CMK (cell line): ENCODE measurements at regions not wholly inside any gene's neighbourhood (a gene's known extent, or its start where the extent isn't known, plus 50 kb on each side); places are given as distances from the start of the nearest gene placed in this dataset.
"Not testable (repeated sequence)": the region's sequence is repeated elsewhere in the genome, so short reads cannot be mapped to it uniquely, and the experiment has no call there.

Experiments used
- DNase-seq: peaks from one replicate; pipeline ENCODE4 v3.0.0-alpha.2; 2010; ENCODE audit warnings: low read depth

DNA sequence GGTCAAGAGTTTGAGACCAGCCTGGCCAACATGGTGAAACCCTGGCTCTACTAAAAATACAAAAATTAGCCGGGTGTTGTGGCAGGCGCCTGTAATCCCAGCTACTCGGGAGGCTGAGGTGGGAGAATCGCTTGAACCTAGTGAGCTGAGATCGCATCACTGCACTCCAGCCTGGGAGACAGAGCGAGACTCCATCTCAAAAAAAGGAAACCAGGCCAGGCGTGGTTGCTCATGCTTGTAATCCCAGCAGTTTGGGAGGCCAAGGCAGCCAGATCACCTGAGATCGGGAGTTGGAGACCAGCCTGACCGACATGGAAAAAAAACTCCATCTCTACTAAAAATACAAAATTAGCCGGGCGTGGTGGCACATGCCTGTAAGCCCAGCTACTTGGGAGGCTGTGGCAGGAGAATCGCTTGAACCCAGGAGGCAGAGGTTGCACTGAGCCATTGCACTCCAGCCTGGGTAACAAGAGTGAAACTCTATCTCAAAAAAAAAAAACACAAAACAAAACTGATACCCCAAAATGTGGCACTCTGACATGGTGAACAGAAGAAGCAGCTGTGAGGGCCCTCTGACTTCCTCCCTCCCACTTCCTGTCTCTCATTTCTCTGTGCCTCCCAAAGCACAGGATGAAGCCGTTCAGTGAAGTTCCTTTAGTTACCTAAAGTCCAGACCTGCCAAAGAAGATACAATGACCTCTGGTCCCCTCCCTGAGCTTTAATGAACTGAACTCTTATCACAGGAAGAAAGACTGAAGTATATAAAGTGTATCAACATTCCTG, 93.2 kb upstream of the GRIN2A start:
- not testable (repeated sequence) for DNase-seq

DNA sequence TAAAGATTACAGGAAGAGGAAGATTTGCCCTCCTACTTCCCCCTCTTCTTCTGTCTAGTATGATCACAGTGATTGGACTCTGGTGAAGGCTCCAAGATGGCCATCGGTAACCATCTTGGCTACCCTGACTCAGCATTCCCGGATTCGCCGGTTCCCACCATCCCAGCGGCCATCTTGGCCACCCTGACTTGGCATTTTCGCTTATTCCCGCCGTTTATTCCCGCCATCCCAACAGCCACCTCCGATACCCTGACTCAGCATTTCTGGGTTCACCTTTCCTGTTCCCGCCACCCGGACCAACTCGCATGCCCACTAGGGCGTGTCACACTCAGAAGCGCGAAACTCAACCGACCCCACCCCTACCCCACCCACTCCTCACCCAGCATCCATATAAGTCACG, 95.4 kb upstream of the GRIN2A start:
- no peak for DNase-seq

DNA sequence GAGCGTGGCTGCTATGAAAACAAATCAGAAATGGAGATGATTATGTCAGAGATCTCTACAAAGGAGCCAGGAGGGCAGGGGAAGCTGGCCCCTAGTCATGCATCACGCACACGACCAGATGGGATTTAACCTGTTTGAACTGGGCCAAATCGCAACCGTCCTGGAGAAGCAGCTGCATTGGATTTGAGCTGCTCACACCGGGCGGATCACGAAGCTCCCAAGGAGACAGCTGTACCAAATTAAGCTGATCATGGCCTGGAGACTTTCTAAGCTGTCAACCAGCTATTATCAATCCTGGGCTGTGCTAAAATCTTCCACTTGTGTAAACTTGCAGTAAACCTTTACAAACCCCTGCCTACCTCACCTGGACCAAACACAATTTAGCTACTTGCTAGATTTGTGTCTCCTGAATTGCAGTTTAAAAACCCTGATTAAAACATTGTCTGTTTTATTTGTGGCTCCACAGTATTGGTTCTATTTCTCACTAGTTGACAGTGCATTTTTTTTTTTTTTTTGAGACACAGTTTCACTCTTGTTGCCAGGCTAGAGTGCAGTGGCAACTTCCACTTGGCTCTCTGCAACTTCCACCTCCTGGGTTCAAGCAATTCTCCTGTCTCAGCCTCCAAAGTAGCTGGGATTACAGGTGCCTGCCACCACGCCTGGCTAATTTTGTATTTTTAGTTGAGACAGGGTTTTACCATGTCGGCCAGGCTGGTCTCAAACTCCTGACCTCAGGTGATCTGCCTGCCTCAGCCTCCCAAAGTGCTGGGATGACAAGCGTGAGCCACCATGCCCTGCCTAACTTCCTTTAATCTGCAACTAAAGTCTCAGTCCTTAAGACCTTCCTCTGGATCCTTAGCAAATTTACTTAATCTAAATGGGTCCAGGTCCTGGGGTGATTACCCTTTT, 98.3 kb upstream of the GRIN2A start:
- no peak for DNase-seq

DNA sequence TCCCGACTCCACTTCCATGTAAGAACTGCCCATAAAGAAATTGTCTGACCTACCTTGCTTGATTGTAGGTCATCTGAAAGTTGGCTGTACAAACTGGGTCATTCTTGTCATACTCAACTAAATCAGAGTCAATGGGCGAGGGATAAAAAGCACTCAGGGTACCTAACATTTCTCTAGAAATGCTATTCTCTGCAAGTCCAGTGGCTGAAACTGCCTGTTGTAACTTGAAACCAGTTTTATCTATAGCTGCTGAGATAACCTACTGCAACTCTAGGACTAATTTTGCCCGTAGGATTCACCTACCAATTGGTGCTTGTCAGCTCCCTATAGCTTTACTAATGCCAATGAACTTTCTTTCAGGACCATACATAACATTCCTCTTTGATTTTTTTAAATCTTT, 100.1 kb upstream of the GRIN2A start:
- DNase-seq = no peak

DNA sequence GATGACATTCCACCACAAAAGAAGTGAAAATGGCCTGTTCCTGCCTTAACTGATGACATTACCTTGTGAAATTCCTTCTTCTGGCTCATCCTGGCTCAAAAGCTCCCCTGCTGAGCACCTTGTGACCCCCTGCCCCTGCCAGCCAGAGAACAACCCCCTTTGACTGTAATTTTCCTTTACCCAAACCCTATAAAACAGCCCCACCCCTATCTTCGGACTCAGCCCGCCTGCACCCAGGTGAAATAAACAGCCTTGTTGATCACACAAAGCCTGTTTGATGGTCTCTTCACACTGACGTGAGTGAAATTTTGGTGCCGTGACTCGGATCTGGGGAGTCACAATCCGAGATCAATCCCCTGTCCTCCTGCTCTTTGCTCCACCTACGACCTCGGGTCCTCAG, 101.0 kb upstream of the GRIN2A start:
- not testable (repeated sequence) for DNase-seq

DNA sequence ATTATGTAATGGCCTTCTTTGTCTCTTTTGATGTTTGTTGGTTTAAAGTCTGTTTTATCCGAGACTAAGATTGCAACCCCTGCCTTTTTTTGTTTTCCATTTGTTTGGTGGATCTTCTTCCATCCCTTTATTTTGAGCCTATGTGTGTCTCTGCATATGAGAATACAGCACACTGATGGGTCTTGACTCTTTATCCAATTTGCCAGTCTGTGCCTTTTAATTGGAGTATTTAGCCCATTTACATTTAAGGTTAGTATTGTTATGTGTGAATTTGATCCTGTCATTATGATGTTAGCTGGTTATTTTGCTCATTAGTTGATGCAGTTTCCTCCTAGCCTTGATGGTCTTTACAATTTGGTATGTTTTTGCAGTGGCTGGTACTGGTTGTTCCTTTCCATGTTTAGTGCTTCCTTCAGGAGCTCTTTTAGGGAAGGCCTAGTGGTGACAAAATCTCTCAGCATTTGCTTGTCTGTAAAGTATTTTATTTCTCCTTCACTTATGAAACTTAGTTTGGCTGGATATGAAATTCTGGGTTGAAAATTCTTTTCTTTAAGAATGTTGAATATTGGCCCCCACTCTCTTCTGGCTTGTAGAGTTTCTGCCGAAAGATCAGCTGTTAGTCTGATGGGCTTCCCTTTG, 95.3 kb upstream of the ATF7IP2 start:
- not testable (repeated sequence) for DNase-seq

DNA sequence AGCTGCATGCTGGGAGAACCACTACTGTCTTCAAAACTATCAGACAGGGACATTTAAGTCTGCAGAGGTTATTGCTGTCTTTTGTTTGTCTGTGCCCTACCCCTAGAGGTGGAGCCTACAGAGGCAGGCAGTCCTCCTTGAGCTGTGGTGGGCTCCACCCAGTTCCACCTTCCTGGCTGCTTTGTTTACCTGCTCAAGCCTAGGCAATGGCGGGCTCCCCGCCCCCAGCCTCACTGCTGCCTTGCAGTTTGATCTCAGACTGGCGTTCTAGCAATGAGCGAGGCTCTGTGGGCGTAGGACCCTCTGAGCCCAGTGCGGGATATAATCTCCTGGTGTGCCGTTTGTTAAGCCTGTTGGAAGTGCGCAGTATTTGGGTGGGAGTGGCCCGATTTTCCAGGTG, 93.7 kb upstream of the ATF7IP2 start:
- DNase-seq = not testable (repeated sequence)

DNA sequence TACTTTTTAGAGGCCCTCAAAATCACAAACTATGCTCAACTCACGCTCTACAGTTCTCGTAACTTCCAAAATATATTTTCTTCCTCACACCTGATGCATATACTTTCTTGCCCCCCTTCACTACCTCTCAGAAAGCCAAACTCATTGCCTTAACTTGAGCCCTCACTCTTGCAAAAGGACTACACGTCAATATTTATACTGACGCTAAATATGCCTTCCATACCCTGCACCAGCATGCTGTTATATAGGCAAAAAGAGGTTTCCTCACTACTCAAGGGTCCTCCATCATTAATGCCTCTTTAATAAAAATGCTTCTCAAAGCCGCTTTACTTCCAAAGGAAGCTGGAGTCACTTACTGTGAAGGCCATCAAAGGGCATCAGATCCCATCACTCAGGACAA, 92.9 kb upstream of the ATF7IP2 start:
- not testable (repeated sequence) for DNase-seq

DNA sequence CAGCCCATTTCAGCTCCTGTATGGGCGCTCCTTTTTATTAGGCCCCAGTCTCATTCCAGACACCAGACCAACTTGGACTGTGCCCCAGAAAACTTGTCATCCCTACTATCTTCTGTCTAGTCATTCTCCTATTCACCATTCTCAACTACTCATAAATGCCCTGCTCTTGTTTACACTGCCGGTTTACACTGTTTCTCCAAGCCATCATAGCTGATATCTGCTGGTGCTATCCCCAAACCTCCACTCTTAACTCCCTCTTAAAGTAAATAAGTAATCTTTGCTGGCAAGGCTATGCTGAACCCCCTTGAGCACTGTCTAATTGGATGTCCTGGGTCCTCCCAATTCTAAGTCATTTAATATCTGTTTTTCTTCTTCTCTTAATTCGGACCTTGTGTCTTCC, 91.7 kb upstream of the ATF7IP2 start:
- DNase-seq = not testable (repeated sequence)

DNA sequence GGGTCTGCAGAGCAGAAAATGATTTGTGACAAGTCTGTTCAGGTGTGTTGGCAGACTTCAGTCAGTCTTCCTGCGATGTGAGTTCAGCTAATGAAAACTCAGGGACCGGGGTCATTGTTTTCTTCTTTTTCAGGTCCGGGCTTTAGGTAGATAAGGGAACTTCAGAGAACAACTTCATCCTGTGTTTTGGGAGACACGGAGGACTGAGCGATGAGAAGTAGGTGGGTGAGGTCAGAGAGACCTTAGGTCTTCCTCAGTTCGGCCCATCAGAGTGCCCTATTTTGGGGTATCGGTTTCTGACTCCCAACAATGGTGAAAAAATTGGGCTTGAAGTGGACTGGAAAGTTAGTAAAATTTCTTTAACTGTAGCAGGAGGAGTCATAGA, 88.9 kb upstream of the ATF7IP2 start:
- DNase-seq = no peak

DNA sequence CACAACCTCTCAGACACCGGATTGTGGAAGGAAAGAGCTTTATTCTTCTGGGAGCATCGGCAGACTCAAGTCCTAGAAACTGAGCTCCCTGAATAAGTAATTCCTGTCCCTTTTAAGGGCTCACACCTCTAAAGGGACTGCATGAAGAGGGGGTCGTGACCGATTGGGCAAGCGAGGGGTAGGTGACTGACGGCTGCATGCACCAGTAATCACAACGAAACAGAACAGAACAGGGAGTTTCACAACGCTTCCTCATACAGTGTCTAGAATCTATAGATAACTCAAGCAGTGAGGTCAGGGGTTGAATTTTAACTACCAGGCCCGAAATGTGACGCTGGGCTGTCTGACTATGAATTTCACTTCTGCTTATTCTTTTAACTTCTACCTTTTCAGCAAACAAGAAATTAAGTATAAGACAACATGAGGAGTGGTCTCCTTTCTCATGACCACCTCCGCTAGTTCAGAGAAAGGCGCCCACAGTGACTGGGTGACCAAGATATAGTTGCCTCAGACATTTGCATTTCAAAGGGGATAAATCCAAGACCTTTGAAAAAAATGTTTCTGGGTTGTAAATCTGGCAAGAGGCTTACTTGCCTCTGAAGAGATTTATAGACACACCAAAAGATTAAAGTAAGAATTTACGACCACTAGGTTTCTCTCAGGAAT, 88.4 kb upstream of the ATF7IP2 start:
- DNase-seq = no peak

DNA sequence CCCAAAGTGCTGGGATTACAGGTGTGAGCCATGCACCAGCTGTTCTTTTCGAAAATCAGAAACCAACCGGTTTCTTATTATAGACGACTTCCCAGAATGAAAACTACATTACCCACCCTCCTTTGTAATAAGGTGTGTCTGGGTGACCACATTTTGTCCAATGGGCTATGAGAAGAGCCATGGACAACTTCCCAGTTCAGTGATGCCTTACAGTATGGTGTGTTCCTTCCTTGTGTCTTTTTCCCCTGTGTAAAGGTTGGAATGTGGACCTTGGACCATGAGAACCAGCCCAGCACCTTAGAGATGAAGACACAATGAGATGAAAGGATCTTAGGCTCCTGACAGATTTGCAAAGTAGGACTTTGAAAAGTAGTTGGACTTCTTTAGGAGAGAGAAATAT, 85.0 kb upstream of the ATF7IP2 start:
- no peak for DNase-seq

DNA sequence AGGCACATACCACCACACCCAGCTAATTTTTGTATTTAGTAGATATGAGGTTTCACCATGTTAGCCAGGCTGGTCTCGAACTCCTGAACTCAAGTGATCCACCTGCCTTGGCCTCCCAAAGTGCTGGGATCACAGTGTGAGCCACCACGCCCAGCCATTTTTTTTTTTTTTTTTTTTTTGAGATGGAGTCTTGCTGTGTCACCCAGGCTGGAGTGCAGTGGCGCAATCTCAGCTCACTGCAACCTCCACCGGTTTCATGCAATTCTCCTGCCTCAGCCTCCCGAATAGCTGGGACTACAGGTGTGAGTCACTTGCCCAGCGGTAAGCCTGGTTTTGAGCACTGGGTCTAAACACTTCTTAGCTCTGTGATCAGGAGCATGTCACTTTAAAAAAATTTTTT, 84.3 kb upstream of the ATF7IP2 start:
- not testable (repeated sequence) for DNase-seq

DNA sequence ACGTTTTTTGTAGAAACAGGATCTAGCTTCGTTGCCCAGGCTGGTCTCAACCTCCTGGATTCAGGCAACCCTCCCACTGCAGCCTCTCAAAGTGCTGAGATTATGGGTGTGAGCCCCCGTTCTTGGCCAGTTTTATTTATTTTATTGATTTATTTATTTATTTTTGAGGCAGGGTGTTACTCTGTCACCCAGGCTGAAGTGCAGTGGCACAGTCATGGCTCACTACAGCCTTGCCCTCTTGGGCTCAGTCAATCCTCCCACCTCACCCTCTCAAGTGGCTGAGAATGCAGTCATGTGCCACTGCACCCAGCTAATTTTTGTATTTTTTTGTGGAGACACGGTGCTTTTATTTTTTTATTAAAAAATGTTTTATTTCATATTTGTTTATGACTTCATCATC, 79.9 kb upstream of the ATF7IP2 start:
- DNase-seq = no peak

DNA sequence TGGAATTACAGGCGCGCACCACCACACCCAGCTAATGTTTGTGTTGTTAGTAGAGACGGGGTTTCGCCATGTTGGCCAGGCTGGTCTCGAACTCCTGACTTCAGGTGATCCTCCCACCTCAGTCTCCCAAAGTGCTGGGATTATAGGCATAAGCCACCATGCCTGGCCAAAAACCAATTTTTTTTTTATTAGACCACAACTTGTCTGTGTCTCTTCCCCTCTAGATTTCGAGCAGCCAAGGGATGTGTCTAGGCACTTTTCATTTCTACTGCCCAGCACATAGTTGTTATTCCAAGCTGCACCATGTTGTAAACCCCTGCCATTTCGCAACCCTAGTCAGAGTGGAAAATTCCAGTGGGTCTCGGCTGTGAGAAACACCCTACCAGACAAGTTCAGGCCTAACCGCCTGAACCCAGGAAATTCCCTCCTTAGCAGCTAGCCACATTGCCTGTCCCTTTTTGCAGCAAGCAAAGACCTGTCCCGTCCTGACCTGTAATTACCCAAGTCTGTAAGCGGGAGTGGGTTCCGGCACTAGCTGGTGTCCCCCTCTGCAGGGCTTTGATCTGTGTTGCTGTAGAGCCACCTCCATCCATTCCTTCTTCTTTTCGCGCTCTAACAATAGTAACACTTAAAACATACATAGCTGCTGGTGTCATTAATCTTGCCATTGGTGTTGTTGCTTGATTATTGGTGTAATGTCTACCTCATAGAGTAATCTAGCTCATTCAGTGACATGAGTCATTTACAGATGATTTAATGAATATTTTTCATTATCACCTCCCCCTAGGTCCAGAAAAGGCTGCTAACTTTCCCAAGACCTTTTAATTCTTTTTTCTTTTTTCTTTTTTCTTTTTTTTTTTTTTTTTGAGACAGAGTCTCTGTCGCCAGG, 77.3 kb upstream of the ATF7IP2 start:
- DNase-seq = no peak

DNA sequence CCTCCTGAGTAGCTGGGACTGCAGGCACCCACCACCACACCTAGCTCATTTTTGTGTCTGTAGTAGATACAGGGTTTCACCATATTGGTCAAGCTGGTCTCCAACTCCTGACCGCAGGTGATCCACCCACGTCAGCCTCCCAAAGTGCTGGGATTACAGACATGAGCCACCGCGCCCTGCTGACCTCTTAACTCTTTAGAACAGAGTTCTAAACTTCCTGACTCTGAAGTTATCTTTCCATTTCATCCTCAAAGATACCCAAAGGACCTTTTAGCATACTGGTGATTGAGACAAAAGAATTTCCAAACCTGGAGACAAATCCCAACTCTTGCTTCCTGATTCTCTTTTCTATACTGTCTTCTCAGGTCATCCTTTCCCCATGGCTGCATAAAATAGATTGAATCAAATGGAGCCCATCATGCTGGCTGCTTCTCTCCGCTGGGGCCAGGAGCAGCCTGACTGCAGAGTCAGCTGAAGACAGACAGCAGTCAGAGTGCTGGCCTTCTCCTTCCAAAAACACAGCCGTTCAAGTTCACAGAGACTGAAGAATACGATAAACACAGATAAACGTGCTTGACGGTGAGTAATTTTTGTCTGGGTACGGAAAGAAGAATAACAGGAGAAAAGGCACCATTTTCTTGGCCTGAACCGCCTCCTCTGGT, 76.5 kb upstream of the ATF7IP2 start:
- DNase-seq = no peak

DNA sequence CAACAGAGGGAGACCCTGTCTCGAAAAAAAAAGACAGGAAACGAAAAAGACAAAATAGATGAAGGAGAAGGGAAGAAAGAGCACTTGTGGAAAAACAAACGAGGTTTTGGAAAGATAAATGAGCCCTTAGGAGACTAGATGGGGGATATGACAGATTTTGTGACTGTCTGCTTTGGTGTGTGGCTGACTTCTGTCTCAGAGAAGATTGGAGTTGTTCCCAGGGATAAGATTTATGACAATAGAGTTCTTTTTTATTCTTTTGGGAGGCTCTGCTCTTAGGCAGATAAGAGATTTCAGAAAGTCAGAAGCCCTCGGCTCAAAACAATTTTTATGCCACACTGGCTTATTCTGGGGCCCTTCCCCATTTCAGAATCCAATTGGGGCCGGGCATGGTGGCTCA, 73.9 kb upstream of the ATF7IP2 start:
- no peak for DNase-seq

DNA sequence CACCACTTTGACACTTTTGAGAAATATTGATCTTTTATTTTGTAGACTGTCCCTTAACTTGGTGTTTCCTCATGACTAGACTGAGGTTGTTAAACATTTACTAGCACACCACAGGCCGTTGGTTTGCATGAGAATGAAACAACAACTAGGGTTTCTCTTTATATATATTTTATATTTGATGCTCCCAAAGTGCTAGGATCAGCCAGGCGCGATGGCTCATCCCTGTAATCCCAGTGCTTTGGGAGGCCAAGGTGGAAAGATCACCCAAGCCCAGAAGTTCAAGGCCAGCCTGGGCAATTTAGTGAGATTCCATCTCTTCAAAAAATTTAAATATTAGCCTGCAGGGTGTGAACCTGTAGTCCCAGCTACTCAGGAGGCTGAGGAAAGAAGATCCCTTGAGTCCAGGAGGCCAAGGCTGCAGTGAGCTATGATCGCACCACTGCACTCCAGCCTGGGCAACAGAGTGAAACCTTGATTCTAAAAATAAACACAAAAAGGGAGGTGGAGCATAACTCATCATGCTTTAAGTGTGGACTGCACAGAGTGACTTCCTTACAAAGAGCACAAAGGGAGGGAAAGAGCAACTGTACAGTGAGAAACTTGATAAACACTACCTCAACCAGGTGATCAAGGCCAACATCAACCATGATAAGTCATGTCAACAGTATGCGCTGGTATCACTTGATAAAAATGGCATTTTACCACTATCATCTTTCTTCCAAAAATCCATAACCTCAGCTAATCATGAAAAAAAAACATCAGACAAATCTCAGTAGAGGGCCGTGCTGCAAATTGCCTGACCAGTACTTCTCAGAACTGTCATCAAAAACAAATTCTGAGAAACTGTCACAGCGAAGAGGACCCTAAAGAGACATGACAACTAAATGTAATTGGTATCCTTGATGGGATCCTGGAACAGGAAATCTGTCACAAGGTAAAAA, 72.8 kb upstream of the ATF7IP2 start:
- no peak for DNase-seq

DNA sequence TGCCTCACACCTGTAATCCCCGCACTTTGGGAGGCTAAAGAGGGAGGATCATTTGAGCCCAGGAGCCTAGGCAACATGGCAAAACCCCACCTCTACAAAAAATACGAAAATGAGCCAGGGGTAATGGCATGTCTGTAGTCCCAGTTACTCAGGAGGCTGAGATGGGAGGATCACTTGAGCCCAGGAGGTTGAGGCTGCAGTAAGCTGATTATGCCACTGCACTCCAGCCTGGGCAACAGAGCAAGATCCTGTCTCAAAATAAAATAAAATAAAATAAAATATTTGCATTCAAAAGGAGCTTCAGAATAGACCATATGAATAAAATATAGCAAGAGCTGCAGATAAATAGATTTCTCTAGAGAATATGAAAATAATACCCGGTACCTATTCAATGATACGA, 71.5 kb upstream of the ATF7IP2 start:
- DNase-seq = no peak

DNA sequence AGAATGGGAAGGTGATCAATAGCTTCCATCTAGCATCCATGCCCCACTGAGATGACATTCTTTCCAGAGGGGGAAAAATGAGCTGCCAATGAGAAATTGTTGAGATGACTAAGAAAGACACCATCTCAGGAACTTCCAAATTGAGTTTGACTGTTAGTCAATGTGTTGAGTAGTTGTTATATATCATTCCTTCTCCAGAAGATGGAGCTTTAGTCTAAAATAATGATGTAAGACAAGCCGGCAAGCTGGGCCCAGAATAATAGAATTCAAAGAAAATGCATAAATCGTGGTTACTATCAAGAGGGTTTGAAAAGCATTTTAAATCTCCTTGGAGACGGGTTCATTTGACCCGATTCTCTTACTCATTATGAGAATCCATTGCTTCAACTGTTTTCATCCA, 71.0 kb upstream of the ATF7IP2 start:
- DNase-seq = no peak
